ENCODE measurements at regions not wholly inside any gene's neighbourhood (a gene's known extent, or its start where the extent isn't known, plus 50 kb on each side); places are given as distances from the start of the nearest gene placed in this dataset.

GRCh38 chr1:5525597-5526384 is 466.4 kb downstream of the NPHP4 start:
- peaks cover 10% of the 10 kb centered on the region for H3K27me3 Mint-ChIP-seq
- no peaks in the 10 kb centered on the region for H3K9me3 Mint-ChIP-seq (ENCODE audit: low read depth)
- H3K36me3 Mint-ChIP-seq: no peaks in the 10 kb centered on the region
- peaks cover 15% of the 10 kb centered on the region for H3K4me1 Mint-ChIP-seq (ENCODE audit: low read depth)
- no peak overlapping the region for H3K27ac Mint-ChIP-seq
- H3K4me3 Mint-ChIP-seq: no peak overlapping the region

DNA sequence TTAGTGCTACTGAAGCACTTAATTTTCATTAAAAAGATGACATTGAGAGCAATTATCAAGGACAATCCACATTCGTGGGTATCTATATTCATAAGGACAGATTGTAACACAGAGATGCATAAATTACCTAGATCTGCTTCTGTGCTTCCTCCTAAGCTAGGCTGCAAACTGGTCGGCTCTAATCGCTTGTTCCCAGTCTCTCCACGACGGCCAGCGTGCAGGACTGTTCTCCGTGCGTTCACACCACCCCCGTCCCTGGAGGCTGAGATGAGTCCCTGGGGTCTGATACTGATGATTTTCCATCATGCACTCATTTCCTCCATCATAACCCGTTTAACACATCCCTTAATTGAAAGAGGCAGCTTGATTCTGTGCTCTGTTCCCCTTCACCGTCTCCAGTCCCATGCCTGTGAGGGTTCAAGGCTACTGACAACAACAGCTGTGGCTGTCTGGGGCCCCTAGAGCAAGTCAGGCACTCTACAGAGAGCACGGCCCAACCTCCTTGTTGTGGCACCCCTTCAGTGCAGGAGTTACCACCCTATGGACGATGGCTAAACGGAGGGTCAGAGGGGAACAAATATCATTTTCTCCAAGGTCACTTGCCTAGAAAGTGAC is 469.6 kb downstream of the NPHP4 start:
- H3K4me1 Mint-ChIP-seq (ENCODE audit: low read depth): peaks cover 15% of the 10 kb centered on the region
- H3K9me3 Mint-ChIP-seq (ENCODE audit: low read depth): no peaks in the 10 kb centered on the region
- H3K27ac Mint-ChIP-seq: no peak overlapping the region
- H3K27me3 Mint-ChIP-seq: peaks cover 13% of the 10 kb centered on the region
- H3K4me3 Mint-ChIP-seq: no peak overlapping the region
- no peaks in the 10 kb centered on the region for H3K36me3 Mint-ChIP-seq

- Mint-ChIP-seq H3K4me1 (ENCODE audit: low read depth) (peaks cover 15% of the 10 kb centered on the region), H3K36me3 (no peaks in the 10 kb centered on the region), H3K9me3 (ENCODE audit: low read depth) (no peaks in the 10 kb centered on the region), H3K4me3 (no peak overlapping the region), H3K27ac (no peak overlapping the region), H3K27me3 (peaks cover 11% of the 10 kb centered on the region)
These were observed 472.7 kb downstream of the NPHP4 start for GRCh38 chr1:5519366-5520135.

- Mint-ChIP-seq H3K9me3 (ENCODE audit: low read depth) (no peaks in the 10 kb centered on the region), H3K36me3 (no peaks in the 10 kb centered on the region), H3K27ac (no peak overlapping the region), H3K4me1 (ENCODE audit: low read depth) (peaks cover 14% of the 10 kb centered on the region), H3K4me3 (no peak overlapping the region), H3K27me3 (peaks cover 3% of the 10 kb centered on the region)
These were observed 475.5 kb downstream of the NPHP4 start for GRCh38 chr1:5516756-5517155.

GRCh38 chr1:5515501-5515900 is 476.7 kb downstream of the NPHP4 start:
- no peak overlapping the region for H3K4me3 Mint-ChIP-seq
- no peaks in the 10 kb centered on the region for H3K9me3 Mint-ChIP-seq (ENCODE audit: low read depth)
- H3K27me3 Mint-ChIP-seq: peaks cover 3% of the 10 kb centered on the region
- H3K4me1 Mint-ChIP-seq (ENCODE audit: low read depth): peaks cover 8% of the 10 kb centered on the region
- H3K36me3 Mint-ChIP-seq: no peaks in the 10 kb centered on the region
- no peak overlapping the region for H3K27ac Mint-ChIP-seq

DNA sequence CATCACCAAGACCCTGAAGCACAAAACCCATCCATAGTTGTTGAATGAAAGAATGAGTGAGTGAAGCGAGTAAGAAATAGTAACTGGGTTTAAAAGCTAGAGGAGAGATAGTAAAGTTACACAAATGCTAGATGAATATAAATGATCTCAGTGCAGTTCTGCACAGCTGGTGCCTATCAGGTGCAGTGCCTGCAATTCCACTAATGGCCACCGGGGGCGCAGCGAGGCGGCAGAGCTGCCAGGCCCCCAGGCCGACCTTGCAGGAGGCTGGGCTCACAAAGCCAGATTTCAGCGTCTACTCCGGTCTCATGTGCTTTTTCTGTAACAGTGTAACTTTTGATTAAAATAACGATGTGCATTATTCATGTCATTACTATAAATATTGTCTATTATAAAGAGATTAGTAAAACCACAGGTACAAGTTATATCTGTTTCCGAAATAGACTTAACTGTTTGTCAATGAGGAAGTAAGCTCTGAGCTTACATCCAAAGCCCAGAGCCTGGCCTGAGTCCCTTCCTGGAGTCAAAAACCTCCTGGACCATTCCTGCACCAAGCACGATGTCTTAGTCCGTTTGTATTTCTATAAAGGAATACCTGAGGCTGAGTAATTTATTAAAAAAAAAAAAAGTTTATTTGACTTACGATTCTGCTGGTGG is 477.6 kb downstream of the NPHP4 start:
- H3K9me3 Mint-ChIP-seq (ENCODE audit: low read depth): no peaks in the 10 kb centered on the region
- H3K4me1 Mint-ChIP-seq (ENCODE audit: low read depth): peaks cover 8% of the 10 kb centered on the region
- no peak overlapping the region for H3K27ac Mint-ChIP-seq
- H3K4me3 Mint-ChIP-seq: no peak overlapping the region
- no peaks in the 10 kb centered on the region for H3K36me3 Mint-ChIP-seq
- H3K27me3 Mint-ChIP-seq: peaks cover 3% of the 10 kb centered on the region

DNA sequence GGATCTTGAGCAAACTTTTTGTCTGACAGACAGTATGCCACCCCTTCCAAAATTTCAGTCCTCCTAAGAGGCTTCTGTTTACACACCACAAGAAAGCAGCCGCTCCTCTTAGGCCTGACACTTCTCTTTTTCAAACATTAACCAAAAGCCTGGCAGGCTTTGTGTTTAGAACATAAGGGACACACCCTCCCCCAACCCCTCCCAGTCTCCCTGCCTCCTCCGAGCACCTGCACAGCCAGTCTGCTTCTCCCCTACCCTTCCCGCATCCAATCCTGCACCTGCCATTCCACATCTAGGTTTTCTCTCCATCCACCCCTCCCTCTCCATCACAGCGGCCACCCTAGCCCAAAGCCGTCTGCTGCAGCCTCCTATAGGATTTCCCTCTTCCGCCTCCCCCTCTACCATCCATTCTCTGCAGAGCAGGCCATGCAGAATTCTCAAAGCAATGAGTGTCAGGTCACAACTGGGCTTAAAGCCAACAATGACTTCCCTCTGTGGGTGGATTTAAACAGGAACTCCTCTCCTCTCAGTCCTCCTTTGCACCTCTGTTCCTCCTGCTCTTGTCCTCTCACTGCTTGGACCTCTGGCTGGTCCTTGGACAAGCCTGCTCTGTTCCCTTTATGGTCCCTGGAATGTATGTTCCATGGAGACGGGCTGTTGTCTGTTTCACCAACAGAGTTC is 478.2 kb downstream of the NPHP4 start:
- Mint-ChIP-seq H3K4me3 (no peak overlapping the region), H3K9me3 (ENCODE audit: low read depth) (no peaks in the 10 kb centered on the region), H3K4me1 (ENCODE audit: low read depth) (peaks cover 11% of the 10 kb centered on the region), H3K36me3 (no peaks in the 10 kb centered on the region), H3K27me3 (peaks cover under 1% of the 10 kb centered on the region), H3K27ac (no peak overlapping the region)

DNA sequence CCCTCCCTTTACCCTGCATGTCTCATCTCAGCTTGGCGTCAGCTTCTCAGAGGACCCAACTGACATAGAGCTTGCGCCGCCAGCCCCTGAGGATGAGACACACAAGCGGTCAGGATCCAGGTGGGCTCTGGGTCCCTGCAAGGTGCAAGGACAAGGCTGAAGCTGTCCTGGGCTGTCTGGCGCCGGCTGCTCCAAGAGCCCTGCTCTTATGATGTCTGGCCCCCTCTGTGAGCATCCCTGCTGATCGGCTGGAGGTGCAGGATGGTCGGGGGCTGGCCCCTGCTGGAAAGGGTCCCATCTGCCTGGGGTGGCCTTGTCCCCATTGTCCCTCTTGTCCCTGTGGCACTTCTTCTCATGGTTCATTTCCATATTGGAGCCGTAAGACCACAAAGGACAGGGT is 479.0 kb downstream of the NPHP4 start:
- Mint-ChIP-seq H3K9me3 (ENCODE audit: low read depth) (no peaks in the 10 kb centered on the region), H3K27ac (no peak overlapping the region), H3K4me1 (ENCODE audit: low read depth) (peaks cover 11% of the 10 kb centered on the region), H3K27me3 (no peaks in the 10 kb centered on the region), H3K36me3 (no peaks in the 10 kb centered on the region), H3K4me3 (no peak overlapping the region)

DNA sequence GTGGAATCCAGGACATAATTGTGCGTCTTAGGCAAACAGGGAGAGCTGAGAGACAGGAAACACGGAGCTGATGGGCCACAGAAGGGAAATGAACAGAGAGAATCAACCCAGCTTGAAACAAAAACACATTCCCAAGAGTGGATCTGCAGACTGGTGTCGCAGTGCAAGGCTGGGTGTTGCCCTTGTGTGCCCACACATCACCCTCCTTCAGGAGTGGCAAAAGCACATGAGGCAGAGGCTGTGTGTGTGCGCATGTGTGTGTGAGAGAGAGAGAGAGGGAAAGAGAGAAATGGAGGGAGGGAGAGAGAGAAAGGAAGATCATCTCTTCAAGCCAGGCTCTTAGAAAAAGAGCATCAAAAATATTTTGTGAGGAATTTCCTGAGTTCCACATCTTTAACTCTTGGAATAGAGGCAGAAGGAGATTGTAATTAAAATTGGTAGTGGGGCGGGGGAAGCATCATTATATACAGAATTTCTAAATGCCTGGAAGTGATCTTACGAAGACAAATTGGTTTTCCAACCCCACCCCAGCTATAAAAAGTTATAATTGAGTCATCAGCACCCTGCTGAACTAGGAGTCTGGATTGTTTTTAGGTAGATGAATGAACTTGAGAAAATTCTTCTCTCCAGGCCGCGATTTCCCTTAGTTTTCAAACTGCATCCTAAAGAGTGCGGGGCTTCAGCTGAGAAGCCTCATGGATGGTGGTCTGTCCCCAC is 480.7 kb downstream of the NPHP4 start:
- Mint-ChIP-seq H3K36me3 (no peaks in the 10 kb centered on the region), H3K4me3 (no peak overlapping the region), H3K27me3 (peaks cover 1% of the 10 kb centered on the region), H3K27ac (no peak overlapping the region), H3K9me3 (ENCODE audit: low read depth) (no peaks in the 10 kb centered on the region), H3K4me1 (ENCODE audit: low read depth) (peaks cover 11% of the 10 kb centered on the region)

- Mint-ChIP-seq H3K4me1 (ENCODE audit: low read depth) (peaks cover 11% of the 10 kb centered on the region), H3K9me3 (ENCODE audit: low read depth) (no peaks in the 10 kb centered on the region), H3K27me3 (peaks cover 1% of the 10 kb centered on the region), H3K36me3 (no peaks in the 10 kb centered on the region), H3K27ac (no peak overlapping the region), H3K4me3 (no peak overlapping the region)
These were observed 482.4 kb downstream of the NPHP4 start for GRCh38 chr1:5509664-5510452.

DNA sequence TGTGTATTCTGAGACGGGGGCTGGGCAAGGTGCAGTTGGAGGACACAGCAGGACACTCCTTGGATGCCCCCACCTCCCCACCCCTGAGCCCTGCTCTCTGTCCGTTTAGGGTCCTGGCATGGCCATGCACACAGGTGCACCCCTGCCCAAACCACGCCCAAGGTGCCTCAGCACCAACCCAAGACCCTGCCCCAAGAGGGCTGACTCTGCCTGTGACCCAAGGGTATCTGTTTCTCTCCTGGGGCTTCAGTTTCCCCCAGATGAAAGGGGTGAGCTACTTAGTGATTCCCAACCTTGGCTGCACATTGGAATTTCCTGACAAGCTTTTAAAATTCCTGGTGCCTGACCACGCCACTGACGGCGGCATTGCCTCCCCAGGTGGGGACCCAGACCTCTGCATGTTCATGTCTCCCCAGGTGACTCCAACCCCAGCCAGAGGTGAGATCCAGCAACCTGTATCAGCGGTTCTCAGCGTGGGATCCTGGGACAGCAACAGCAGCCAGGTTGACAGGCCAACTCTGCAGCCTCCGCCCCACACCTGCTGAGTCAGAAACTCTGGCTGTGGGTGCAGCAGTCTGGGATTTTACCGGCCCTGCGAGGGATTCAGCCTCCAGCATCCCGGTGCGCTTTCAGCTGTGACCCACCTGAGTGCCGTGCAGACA is 483.4 kb downstream of the NPHP4 start:
- Mint-ChIP-seq H3K9me3 (ENCODE audit: low read depth) (no peaks in the 10 kb centered on the region), H3K4me1 (ENCODE audit: low read depth) (peaks cover 3% of the 10 kb centered on the region), H3K36me3 (no peaks in the 10 kb centered on the region), H3K27me3 (peaks cover 1% of the 10 kb centered on the region), H3K27ac (no peak overlapping the region), H3K4me3 (no peak overlapping the region)

GRCh38 chr1:5507340-5507739 is 484.9 kb downstream of the NPHP4 start:
- Mint-ChIP-seq H3K27me3 (peaks cover 1% of the 10 kb centered on the region), H3K9me3 (ENCODE audit: low read depth) (no peaks in the 10 kb centered on the region), H3K4me1 (ENCODE audit: low read depth) (peaks cover 3% of the 10 kb centered on the region), H3K36me3 (no peaks in the 10 kb centered on the region), H3K4me3 (no peak overlapping the region), H3K27ac (no peak overlapping the region)

GRCh38 chr1:5506634-5507033 is 485.6 kb downstream of the NPHP4 start:
- no peak overlapping the region for H3K27ac Mint-ChIP-seq
- H3K9me3 Mint-ChIP-seq (ENCODE audit: low read depth): no peaks in the 10 kb centered on the region
- H3K4me3 Mint-ChIP-seq: no peak overlapping the region
- peaks cover 1% of the 10 kb centered on the region for H3K27me3 Mint-ChIP-seq
- no peaks in the 10 kb centered on the region for H3K36me3 Mint-ChIP-seq
- peaks cover 3% of the 10 kb centered on the region for H3K4me1 Mint-ChIP-seq (ENCODE audit: low read depth)

All from activated naive CD8-positive, alpha-beta T cell (primary cell).